ENCODE measurements at regions not wholly inside any gene's neighbourhood (a gene's known extent, or its start where the extent isn't known, plus 50 kb on each side); places are given as distances from the start of the nearest gene placed in this dataset.
A peak's percentile ranks its signal among the peaks of the same experiment; 100 is the strongest.
"Not testable (repeated sequence)": the region's sequence is repeated elsewhere in the genome, so short reads cannot be mapped to it uniquely, and the experiment has no call there.

GRCh38 chr2:193868833-193869232 lies 1674.1 kb upstream of the TMEFF2 start:
- intact Hi-C loops (cut with DNase I), result no loop called here
- no peak for DNase-seq (ENCODE audit: low spot score)

GRCh38 chr2:193868132-193868531 lies 1673.4 kb upstream of the TMEFF2 start:
- no peak for DNase-seq (ENCODE audit: low spot score)
- intact Hi-C loops (cut with DNase I), result no loop called here

GRCh38 chr2:193867454-193867853 lies 1672.7 kb upstream of the TMEFF2 start:
- intact Hi-C loops (cut with DNase I), result no loop called here
- no peak for DNase-seq (ENCODE audit: low spot score)

GRCh38 chr2:193861557-193861956 lies 1666.8 kb upstream of the TMEFF2 start:
- intact Hi-C loops (cut with DNase I), result no loop called here
- DNase-seq (ENCODE audit: low spot score), result no peak

- DNase-seq (ENCODE audit: low spot score), result no peak
- intact Hi-C loops (cut with DNase I), result no loop called here
Measured at GRCh38 chr2:193847991-193848390, 1653.3 kb upstream of the TMEFF2 start.

- no peak for DNase-seq (ENCODE audit: low spot score)
- intact Hi-C loops (cut with DNase I), result no loop called here
Measured at GRCh38 chr2:193847130-193847529, 1652.4 kb upstream of the TMEFF2 start.

GRCh38 chr2:193845604-193846003 lies 1650.9 kb upstream of the TMEFF2 start:
- DNase-seq (ENCODE audit: low spot score), result no peak
- intact Hi-C loops (cut with DNase I), result no loop called here

DNA sequence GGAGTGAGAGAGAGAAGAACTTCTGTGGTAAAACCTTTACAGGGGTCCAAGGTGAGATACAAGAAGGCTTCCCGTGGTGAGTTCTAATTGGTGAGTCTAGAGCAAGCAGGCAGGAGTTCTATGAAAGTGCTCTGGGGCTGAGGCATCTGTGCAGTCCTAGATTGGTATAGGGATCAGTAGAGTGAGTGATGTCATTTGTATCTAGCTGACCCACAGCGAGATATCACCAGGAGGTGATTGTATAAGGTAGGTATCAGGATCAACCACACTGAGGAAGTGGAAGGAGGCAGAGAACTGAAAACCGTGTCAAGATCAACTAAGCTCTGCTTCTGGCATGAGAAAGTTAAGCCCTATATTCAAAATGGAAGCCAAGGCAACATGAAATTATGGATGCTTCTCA lies 1648.9 kb upstream of the TMEFF2 start:
- intact Hi-C loops (cut with DNase I), result no loop called here
- no peak for DNase-seq (ENCODE audit: low spot score)

DNA sequence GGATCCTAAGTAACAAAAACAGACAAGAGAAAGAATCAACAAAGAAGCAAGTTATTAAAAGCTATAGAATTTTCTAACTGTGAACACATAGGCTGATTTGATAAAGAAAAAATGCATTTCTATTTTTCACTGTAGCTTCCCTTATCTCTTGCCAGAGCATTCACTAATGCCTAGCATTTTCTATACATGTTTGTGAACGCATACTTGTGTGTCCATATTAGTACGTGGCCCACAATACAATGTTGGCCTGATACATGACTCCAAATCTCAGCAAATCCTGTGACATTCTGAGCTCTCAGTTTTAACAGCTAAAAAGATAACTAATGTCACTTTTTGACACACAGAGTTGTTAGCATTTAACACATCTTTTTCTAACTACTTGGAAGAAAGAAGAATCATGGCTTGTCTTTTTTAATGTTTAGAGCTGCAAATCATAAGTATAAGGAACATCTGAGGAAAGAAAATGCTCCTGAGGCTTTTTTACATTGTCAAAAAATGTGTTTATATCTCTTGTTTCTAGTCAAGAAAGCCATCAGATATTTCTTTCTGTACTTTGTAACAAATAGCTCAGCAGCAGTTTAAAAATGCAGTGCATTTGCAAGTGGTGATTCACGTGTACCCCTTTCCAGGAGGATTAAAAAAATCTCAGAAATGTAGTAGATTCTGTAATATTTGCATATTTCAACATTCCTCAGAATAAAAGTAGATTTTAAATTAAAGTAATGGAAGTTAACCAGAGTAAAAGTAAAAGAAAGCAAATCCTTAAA lies 1646.8 kb upstream of the TMEFF2 start:
- intact Hi-C loops (cut with DNase I), result no loop called here
- no peak for DNase-seq (ENCODE audit: low spot score)

GRCh38 chr2:193837111-193837738 lies 1642.5 kb upstream of the TMEFF2 start:
- intact Hi-C loops (cut with DNase I), result no loop called here
- no peak for DNase-seq (ENCODE audit: low spot score)

DNA sequence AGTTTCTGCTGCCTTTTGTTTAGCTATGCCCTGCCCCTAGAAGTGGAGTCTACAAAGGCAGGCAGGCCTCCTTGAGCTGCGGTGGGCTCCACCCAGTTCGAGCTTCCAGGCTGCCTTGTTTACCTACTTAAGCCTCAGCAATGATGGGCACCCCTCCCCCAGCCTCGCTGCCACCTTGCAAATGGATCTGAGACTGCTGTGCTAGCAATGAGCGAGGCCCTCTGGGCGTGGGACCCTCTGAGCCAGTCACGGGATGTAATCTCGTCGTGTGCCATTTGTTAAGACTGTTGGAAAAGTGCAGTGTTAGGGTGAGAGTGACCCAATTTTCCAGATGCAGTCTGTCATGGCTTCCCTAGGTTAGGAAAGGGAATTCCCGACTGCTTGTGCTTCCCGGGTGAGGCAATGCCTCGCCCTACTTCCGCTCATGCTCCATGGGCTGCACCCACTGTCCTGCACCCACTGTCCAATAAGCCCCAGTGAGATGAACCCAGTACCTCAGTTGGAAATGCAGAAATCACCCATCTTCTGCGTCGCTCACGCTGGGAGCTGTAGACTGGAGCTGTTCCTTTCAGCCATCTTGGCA lies 1641.8 kb upstream of the TMEFF2 start:
- intact Hi-C loops (cut with DNase I), result not testable (repeated sequence)

GRCh38 chr2:193833895-193834294 lies 1639.2 kb upstream of the TMEFF2 start:
- intact Hi-C loops (cut with DNase I); DNase-seq (ENCODE audit: low spot score): not testable (repeated sequence)

More for the DNA sequence above, 1641.8 kb upstream of the TMEFF2 start:
- peak; percentile 73 for DNase-seq (ENCODE audit: low spot score)

DNA sequence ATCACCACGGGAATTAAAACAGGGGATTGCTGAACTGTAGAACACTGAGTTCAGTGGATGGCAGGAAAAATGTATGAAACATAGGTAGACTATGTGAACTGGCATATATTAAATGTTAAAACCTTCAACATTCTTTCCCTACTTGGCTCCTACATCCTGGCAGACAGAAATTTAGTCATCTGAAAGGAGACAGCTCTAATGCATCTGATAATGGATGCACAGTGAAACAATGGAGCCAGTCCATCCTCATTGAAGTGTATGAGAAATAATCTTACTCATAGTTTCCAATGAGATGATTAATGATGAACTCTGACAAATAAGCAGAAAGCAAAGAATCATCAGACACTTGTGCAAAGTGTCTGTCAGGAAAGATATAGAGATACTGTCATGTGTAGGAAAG lies 1629.7 kb upstream of the TMEFF2 start:
- no peak for DNase-seq (ENCODE audit: low spot score)
- intact Hi-C loops (cut with DNase I), result no loop called here

DNA sequence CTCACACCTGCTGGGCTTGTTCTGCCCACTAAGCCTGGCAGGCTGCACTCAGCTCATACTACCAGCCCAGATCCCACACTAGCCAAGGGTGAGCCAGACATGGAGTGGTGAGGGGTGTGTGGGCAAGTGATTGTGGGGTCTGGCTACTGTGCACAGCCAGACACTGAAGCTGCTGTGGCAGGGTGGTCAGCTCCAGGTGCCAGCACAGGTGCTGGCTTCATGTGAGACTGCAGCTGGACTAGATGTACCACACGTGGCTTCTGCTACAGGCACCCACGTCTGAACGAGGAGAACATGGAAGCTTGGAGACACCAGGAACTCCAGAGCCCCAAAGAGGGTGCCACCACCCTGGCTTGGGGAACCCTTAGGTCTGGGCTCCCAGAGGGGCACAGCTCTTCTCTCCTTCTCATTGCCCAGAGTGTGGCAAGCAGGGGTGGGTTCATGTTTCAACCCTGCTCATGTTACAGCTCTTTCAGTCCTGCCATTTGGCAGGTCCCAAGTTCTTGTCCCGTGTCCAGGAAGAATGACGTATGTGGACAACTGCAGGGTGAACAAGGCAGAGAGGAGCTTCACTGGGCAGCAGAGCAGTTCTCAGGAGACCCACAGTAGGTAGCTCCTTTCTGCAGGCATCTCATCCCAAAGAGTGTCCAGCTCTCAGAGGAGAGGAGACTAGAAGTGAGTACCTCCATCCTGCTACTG lies 1624.2 kb upstream of the TMEFF2 start:
- intact Hi-C loops (cut with DNase I), result no loop called here
- no peak for DNase-seq (ENCODE audit: low spot score)

GRCh38 chr2:193816008-193816407 lies 1621.3 kb upstream of the TMEFF2 start:
- intact Hi-C loops (cut with DNase I), result no loop called here
- no peak for DNase-seq (ENCODE audit: low spot score)

DNA sequence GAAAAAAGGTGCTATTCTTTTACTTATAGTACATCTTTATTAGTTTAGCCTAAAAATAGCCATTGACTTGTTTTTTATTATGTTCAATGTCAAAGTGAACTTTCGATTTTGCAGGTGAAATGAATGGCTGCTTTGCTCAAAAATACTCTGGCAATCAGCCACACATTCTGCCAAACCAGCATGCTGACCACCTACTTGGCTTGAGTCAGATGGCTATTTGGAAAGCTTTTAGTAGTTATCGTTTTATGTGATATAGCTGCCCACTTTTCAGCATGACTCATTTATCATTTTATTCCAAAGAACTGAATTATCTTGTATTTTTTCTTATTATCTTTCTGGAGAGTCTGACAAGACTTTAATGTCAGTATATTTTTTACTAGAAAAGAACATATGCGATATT lies 1615.8 kb upstream of the TMEFF2 start:
- DNase-seq (ENCODE audit: low spot score), result no peak
- intact Hi-C loops (cut with DNase I), result no loop called here

DNA sequence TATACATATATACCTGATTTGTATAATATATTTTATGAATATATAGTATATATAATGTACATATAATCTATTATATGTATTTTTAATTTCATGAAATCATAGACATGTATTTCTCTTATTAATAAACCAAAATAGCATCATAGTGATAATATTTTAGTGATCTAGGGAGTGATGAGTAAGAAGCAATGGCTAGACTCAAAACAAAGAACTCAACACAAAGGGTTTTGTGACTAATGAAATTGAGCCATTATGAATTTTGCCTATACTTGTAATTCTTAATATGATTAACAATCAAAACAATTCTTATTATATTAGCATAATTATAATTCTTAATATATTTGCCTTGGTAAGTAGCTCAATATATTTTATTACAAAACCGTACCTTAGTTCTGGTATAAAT lies 1614.1 kb upstream of the TMEFF2 start:
- no peak for DNase-seq (ENCODE audit: low spot score)
- intact Hi-C loops (cut with DNase I), result no loop called here

DNA sequence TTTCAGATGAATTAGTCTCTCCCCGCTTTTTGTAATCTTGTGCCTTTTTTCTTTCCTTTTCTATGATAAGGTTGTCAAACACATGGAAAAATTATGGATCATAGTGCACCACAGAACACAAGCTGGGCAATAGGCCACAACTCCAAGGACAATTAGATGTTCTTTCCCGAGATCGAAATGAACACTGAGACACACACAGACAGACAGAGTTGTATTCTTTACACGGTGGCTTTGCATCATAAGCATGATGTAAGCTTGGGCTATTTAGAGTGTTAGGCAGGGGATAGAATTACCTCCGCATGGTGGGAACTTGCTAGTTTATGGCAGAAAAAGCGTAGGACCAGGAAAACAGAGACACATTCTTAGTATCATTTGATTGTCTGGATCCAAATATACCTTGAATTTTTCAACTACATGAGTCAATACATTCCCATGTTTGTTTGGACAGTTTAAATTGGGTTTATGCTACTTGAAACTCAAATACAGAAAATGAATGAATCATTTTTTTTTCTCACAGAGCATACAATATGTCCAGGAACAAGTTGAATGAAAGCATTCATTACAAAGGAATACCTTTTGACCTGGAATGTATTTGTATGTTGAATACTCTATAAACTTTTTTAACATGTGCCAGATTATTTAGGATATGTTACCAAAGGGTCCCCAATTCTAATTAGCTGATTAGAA lies 1611.5 kb upstream of the TMEFF2 start:
- intact Hi-C loops (cut with DNase I), result no loop called here

GRCh38 chr2:193796847-193797246 lies 1602.1 kb upstream of the TMEFF2 start:
- intact Hi-C loops (cut with DNase I), result no loop called here
- no peak for DNase-seq (ENCODE audit: low spot score)

More for the DNA sequence above, 1611.5 kb upstream of the TMEFF2 start:
- DNase-seq (ENCODE audit: low spot score), result no peak

DNA sequence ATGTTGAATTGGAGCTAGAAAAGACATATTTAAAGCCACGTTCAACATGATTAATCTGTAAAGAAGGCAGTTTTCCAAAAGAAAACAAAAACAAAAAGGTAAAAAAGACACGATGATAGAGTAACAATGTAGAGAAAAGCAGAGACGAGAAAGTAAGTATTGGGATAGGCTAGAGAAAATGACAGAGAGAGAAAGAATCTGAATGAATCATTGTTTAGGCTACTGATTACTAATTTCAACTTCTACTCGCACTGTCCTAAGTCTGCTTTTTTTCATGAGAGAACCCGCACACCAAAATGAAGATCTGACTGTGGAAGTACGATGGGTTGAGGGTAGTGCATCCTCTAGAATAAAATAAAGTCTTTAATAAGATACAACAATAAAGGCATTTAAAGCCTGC lies 1599.2 kb upstream of the TMEFF2 start:
- intact Hi-C loops (cut with DNase I), result no loop called here
- DNase-seq (ENCODE audit: low spot score), result no peak
